RWPE1 (cell line): ENCODE measurements at regions not wholly inside any gene's neighbourhood (a gene's known extent, or its start where the extent isn't known, plus 50 kb on each side); places are given as distances from the start of the nearest gene placed in this dataset.

Experiments
- CTCF ChIA-PET: fragments of 350-600 bp; sonication (Branson Sonifier 250); formaldehyde crosslinking; extraction: SDS; loops from one replicate; lab custom pipeline; 2021; lab: Yijun Ruan, JAX
- POLR2A ChIA-PET: fragments of 400-600 bp; formaldehyde crosslinking; extraction: SDS; loops from one replicate; lab custom pipeline; 2020; ENCODE audit warnings: antibody characterized with exemption; ENCODE audit not compliant: low non-redundant PET; lab: Yijun Ruan, JAX
- DNase-seq: peaks from one replicate; pipeline ENCODE4 v3.0.0; 2012; ENCODE audit warnings: low spot score
- H3K27ac ChIP-seq: fragments of 450-650 bp; 2 replicates; pipeline ENCODE4 v1.5.1; 2017
- CTCF ChIP-seq: fragments of 450-650 bp; conservative IDR thresholded peaks from 2 replicates; pipeline ENCODE4 v1.5.1; 2017; ENCODE audit warnings: low read depth, mild to moderate bottlenecking

- CTCF ChIA-PET = interaction anchor here (0.7 kb wide), 1 partner anchor 11 kb away, joined by 3 read pairs; no protein-coding TSS in a partner anchor
- DNase-seq = no peak
- no peak for TF ChIP-seq CTCF
- H3K27ac ChIP-seq = no peak overlapping the region
- POLR2A ChIA-PET = no interaction called here
Measured at GRCh38 chr15:95758851-95759250, 571.6 kb upstream of the NR2F2 start.

- CTCF ChIA-PET = interaction anchor here (0.5 to 0.7 kb wide), 2 partner anchors 16 to 124 kb away, joined by 3 to 7 read pairs; no protein-coding TSS in a partner anchor
- TF ChIP-seq CTCF = no peak
- POLR2A ChIA-PET = no interaction called here
- no peak overlapping the region for H3K27ac ChIP-seq
- DNase-seq = no peak
Measured at GRCh38 chr15:95760508-95760907, 570.0 kb upstream of the NR2F2 start.

GRCh38 chr15:95761501-95762165, 568.9 kb upstream of the NR2F2 start:
- POLR2A ChIA-PET = no interaction called here
- CTCF ChIA-PET = interaction anchor here (0.6 kb wide), 1 partner anchor 888 kb away, joined by 3 read pairs; no protein-coding TSS in a partner anchor

GRCh38 chr15:95763426-95763825, 567.1 kb upstream of the NR2F2 start:
- DNase-seq = no peak
- POLR2A ChIA-PET = no interaction called here
- no peak for TF ChIP-seq CTCF
- H3K27ac ChIP-seq = no peak overlapping the region
- CTCF ChIA-PET = interaction anchor here (0.6 kb wide), 1 partner anchor 34 kb away, joined by 3 read pairs; no protein-coding TSS in a partner anchor

More at GRCh38 chr15:95761501-95762165, 568.9 kb upstream of the NR2F2 start:
- TF ChIP-seq CTCF = no peak
- H3K27ac ChIP-seq = no peak overlapping the region
- no peak for DNase-seq

GRCh38 chr15:95765161-95765560, 565.3 kb upstream of the NR2F2 start:
- H3K27ac ChIP-seq = no peak overlapping the region
- no peak for TF ChIP-seq CTCF
- no peak for DNase-seq
- ChIA-PET POLR2A (no interaction called here), CTCF (no interaction called here)

GRCh38 chr15:95770196-95770595, 560.3 kb upstream of the NR2F2 start:
- ChIA-PET CTCF (no interaction called here), POLR2A (no interaction called here)
- peak; percentile 35 for DNase-seq
- no peak for TF ChIP-seq CTCF
- no peak overlapping the region for H3K27ac ChIP-seq
